ENCODE measurements at regions not wholly inside any gene's neighbourhood (a gene's known extent, or its start where the extent isn't known, plus 50 kb on each side); places are given as distances from the start of the nearest gene placed in this dataset.

GRCh38 chr6:76465410-76465809 lies 392.9 kb upstream of the IMPG1 start:
- no peak for DNase-seq (ENCODE audit: low read depth)
- H3K4me3 ChIP-seq (ENCODE audit: low read length): no peak overlapping the region
- no peak for TF ChIP-seq CTCF (conservative IDR thresholded peaks at IDR 0.05; ENCODE audit: low read depth, low read length)

GRCh38 chr6:76453270-76453669 lies 380.8 kb upstream of the IMPG1 start:
- no peak for TF ChIP-seq CTCF (conservative IDR thresholded peaks at IDR 0.05; ENCODE audit: low read depth, low read length)
- no peak for DNase-seq (ENCODE audit: low read depth)
- no peak overlapping the region for H3K4me3 ChIP-seq (ENCODE audit: low read length)

GRCh38 chr6:76451926-76452709 lies 379.7 kb upstream of the IMPG1 start:
- no peak overlapping the region for H3K4me3 ChIP-seq (ENCODE audit: low read length)
- no peak for TF ChIP-seq CTCF (conservative IDR thresholded peaks at IDR 0.05; ENCODE audit: low read depth, low read length)
- no peak for DNase-seq (ENCODE audit: low read depth)

GRCh38 chr6:76448109-76448508 lies 375.6 kb upstream of the IMPG1 start:
- no peak for TF ChIP-seq CTCF (conservative IDR thresholded peaks at IDR 0.05; ENCODE audit: low read depth, low read length)
- H3K4me3 ChIP-seq (ENCODE audit: low read length): no peak overlapping the region
- DNase-seq (ENCODE audit: low read depth): no peak

- no peak for TF ChIP-seq CTCF (conservative IDR thresholded peaks at IDR 0.05; ENCODE audit: low read depth, low read length)
- no peak for DNase-seq (ENCODE audit: low read depth)
Observed at GRCh38 chr6:76441875-76442274, 369.4 kb upstream of the IMPG1 start.

DNA sequence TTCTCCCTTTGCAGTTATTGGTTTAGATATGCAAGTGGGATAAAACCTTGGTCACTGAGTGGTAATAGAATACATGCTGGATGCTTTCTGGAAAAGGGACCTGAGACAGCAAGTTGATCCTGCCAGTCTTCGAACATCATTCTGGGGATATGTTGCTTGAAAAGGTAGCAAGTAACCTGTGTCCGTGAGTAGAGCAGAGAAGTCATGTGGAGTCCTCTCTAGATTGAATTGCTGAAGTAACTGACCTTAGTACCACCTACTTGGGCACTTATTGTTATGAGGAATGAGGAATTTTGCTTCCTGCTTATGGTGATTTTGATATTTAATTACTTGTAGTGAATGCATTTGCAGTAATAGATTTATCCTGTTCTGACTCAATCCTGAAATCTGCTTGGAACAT lies 367.3 kb upstream of the IMPG1 start:
- no peak for DNase-seq (ENCODE audit: low read depth)
- no peak for TF ChIP-seq CTCF (conservative IDR thresholded peaks at IDR 0.05; ENCODE audit: low read depth, low read length)
- H3K4me3 ChIP-seq (ENCODE audit: low read length): no peak overlapping the region

More at GRCh38 chr6:76441875-76442274, 369.4 kb upstream of the IMPG1 start:
- no peak overlapping the region for H3K4me3 ChIP-seq (ENCODE audit: low read length)

GRCh38 chr6:76438768-76439167 lies 366.3 kb upstream of the IMPG1 start:
- H3K4me3 ChIP-seq (ENCODE audit: low read length): no peak overlapping the region
- TF ChIP-seq CTCF (conservative IDR thresholded peaks at IDR 0.05; ENCODE audit: low read depth, low read length): no peak
- no peak for DNase-seq (ENCODE audit: low read depth)

Data from retinal pigment epithelial cell (primary cell).